B cell (primary cell): ENCODE measurements at regions not wholly inside any gene's neighbourhood (a gene's known extent, or its start where the extent isn't known, plus 50 kb on each side); places are given as distances from the start of the nearest gene placed in this dataset.

Experiments used
- ATAC-seq: fragments of 200-7000 bp; cut with Tn5 transposase; one replicate; pipeline ENCODE4 v1.10.0; 2021; ENCODE audit warnings: low read depth, mild to moderate bottlenecking, moderate number of reproducible peaks, moderate library complexity
- CTCF ChIA-PET: fragments of 350-600 bp; sonication (Branson Sonifier 250); formaldehyde crosslinking; loops from one replicate; lab custom pipeline; 2021; ENCODE audit warnings: antibody characterized with exemption, inconsistent platforms; lab: Charles Lee
- POLR2A ChIA-PET: fragments of 350-600 bp; sonication (Branson Sonifier 250); formaldehyde crosslinking; loops from one replicate; lab custom pipeline; 2021; ENCODE audit warnings: antibody characterized with exemption; lab: Charles Lee
- DNase-seq: peaks from one replicate; pipeline ENCODE4 v3.0.0; 2013
- H2AFZ ChIP-seq: 2 replicates; pipeline ENCODE4 v1.6.1; 2012; ENCODE audit warnings: mild to moderate bottlenecking, low read depth, low read length; ENCODE audit not compliant: insufficient read depth, poor library complexity, severe bottlenecking
- H3K27ac ChIP-seq, 2 donors: 1 replicate in 1 of 2; 2 replicates in 1 of 2; pipeline ENCODE4 v1.5.1; 2012 to 2013; ENCODE audit warnings: low read length in 2 of 2, mild to moderate bottlenecking in 2 of 2, moderate library complexity in 1 of 2
- H3K27me3 ChIP-seq, 4 experiments: fragments of 200-600 bp in 1 of 4; sonication (generic) in 1 of 4; replicated peaks in 1 of 4; 1 replicate in 2 of 4; 2 replicates in 2 of 4; pipeline versions ENCODE4 v1.6.1 to v1.7.0; 2013 to 2016; ENCODE audit warnings: low read length in 3 of 4, mild to moderate bottlenecking in 2 of 4, mixed read lengths in 1 of 4, moderate library complexity in 1 of 4; ENCODE audit not compliant: insufficient read depth in 4 of 4, control insufficient read depth in 3 of 4; ENCODE audit errors: control extremely low read depth in 1 of 4
- H3K36me3 ChIP-seq, 2 experiments: replicated peaks in 1 of 2; 1 replicate in 1 of 2; 2 replicates in 1 of 2; pipeline versions ENCODE4 v1.6.1 to v1.7.1; 2013; ENCODE audit warnings: low read length in 1 of 2; ENCODE audit not compliant: insufficient read depth in 2 of 2, control insufficient read depth in 1 of 2; ENCODE audit errors: control extremely low read depth in 1 of 2, extremely low read depth in 1 of 2
- H3K4me1 ChIP-seq, 2 donors: fragments of 200-600 bp in 1 of 2; sonication (generic) in 1 of 2; 1 replicate in 1 of 2; 2 replicates in 1 of 2; pipeline versions ENCODE4 v1.5.1 to v1.6.1; 2013 to 2017; ENCODE audit warnings: low read length in 2 of 2; ENCODE audit not compliant: control insufficient read depth in 2 of 2, insufficient read depth in 2 of 2
- H3K4me2 ChIP-seq: replicated peaks from 2 replicates; pipeline ENCODE3; 2012; ENCODE audit warnings: mild to moderate bottlenecking, low read depth, low read length; ENCODE audit not compliant: poor library complexity, severe bottlenecking
- H3K4me3 ChIP-seq, 5 experiments: fragments of 200-600 bp in 1 of 5; sonication (generic) in 1 of 5; 1 replicate in 3 of 5; 2 replicates in 2 of 5; pipeline versions ENCODE4 v1.5.1 to v1.7.0; 2011 to 2016; ENCODE audit warnings: low read length in 4 of 5, mild to moderate bottlenecking in 4 of 5, low read depth in 2 of 5, control low read depth in 1 of 5, moderate library complexity in 1 of 5; ENCODE audit not compliant: insufficient read depth in 1 of 5; ENCODE audit errors: control extremely low read depth in 1 of 5, extremely low read depth in 1 of 5
- H3K79me2 ChIP-seq: fragments of 200-600 bp; sonication (generic); one replicate; pipeline ENCODE4 v1.6.0; 2016; ENCODE audit warnings: low read length; ENCODE audit not compliant: control insufficient read depth, insufficient read depth
- H3K9ac ChIP-seq: fragments of 200-600 bp; sonication (generic); 2 replicates; pipeline ENCODE4 v1.6.1; 2017; ENCODE audit warnings: mild to moderate bottlenecking, low read length, moderate library complexity
- H3K9me3 ChIP-seq, 3 donors: one replicate each; pipeline versions ENCODE4 v1.6.1 to v1.7.1; 2013; ENCODE audit warnings: low read length in 2 of 3; ENCODE audit not compliant: control insufficient read depth in 2 of 3, insufficient read depth in 1 of 3; ENCODE audit errors: control extremely low read depth in 1 of 3
- H4K20me1 ChIP-seq: 2 replicates; pipeline ENCODE4 v1.6.0; 2012; ENCODE audit warnings: mild to moderate bottlenecking, low read length; ENCODE audit not compliant: insufficient read depth, control insufficient read depth, poor library complexity, severe bottlenecking
- H3K27ac Mint-ChIP-seq: one replicate; pipeline ENCODE4 v1.8.0; 2021; ENCODE audit warnings: mixed read lengths
- H3K27me3 Mint-ChIP-seq: one replicate; pipeline ENCODE4 v1.8.0; 2021; ENCODE audit warnings: mixed read lengths
- H3K4me1 Mint-ChIP-seq: one replicate; pipeline ENCODE4 v1.8.0; 2021; ENCODE audit warnings: mixed read lengths
- H3K4me3 Mint-ChIP-seq: one replicate; pipeline ENCODE4 v1.8.0; 2021; ENCODE audit warnings: mixed read lengths
- H3K9me3 Mint-ChIP-seq: one replicate; pipeline ENCODE4 v1.8.0; 2022; ENCODE audit warnings: mixed read lengths; ENCODE audit not compliant: insufficient read depth
- CTCF ChIP-seq: fragments of 200-600 bp; IDR thresholded peaks from one replicate; pipeline ENCODE4 v1.8.0; 2022; ENCODE audit warnings: antibody characterized with exemption, mild to moderate bottlenecking
- EZH2 ChIP-seq: IDR thresholded peaks from 2 replicates; pipeline ENCODE4 v1.6.1; 2012; ENCODE audit warnings: borderline replicate concordance, low read depth, mild to moderate bottlenecking, moderate library complexity, low read length; ENCODE audit not compliant: insufficient read depth, poor library complexity, severe bottlenecking
- WGBS: methylation state at CpG from one replicate; pipeline ENCODE4 v1.1.5; 2013; ENCODE audit warnings: missing lambda C conversion rate; ENCODE audit not compliant: insufficient coverage; 5-methylcytosine and 5-hydroxymethylcytosine counted together
- intact Hi-C: fragments of 100-400 bp; cut with micrococcal nuclease; formaldehyde crosslinking; loops from one replicate; pipeline ENCODE4 v1.10.0; 2022

- Mint-ChIP-seq H3K4me3 (no peak overlapping the region), H3K27ac (no peak overlapping the region), H3K9me3 (peaks cover 5% of the 10 kb centered on the region), H3K4me1 (no peaks in the 10 kb centered on the region), H3K27me3 (no peaks in the 10 kb centered on the region)
- no peaks in the 10 kb centered on the region for H3K27me3 ChIP-seq
- intact Hi-C loops = no loop called here
- H3K4me1 ChIP-seq = no peaks in the 10 kb centered on the region
- ChIA-PET POLR2A (no interaction called here), CTCF (no interaction called here)
- no peaks in the 10 kb centered on the region for H4K20me1 ChIP-seq
- H3K9me3 ChIP-seq = peaks cover 0 to 1% (median 0%) of the 10 kb centered on the region in 3 donors
- H3K36me3 ChIP-seq = no peaks in the 10 kb centered on the region
- H3K4me3 ChIP-seq = no peak overlapping the region
- no peak for TF ChIP-seq EZH2
- no peak for TF ChIP-seq CTCF
- DNase-seq = no peak
- WGBS = 100% methylated on average over 3 of the region's 5 CpGs
- no peak overlapping the region for H3K4me2 ChIP-seq
- no peak overlapping the region for H3K9ac ChIP-seq
- no peak for ATAC-seq
- no peak overlapping the region for H2AFZ ChIP-seq
- no peaks in the 10 kb centered on the region for H3K79me2 ChIP-seq
- no peak overlapping the region for H3K27ac ChIP-seq
Measured at GRCh38 chr1:187513190-187513589, 684.4 kb downstream of the PLA2G4A start.

GRCh38 chr1:187514110-187514509, 685.4 kb downstream of the PLA2G4A start:
- H4K20me1 ChIP-seq = no peaks in the 10 kb centered on the region
- POLR2A ChIA-PET = no interaction called here
- no CpG with 5 or more reads among the region's 3 CpGs for WGBS
- DNase-seq = no peak
- no peak overlapping the region for H3K4me3 Mint-ChIP-seq
- intact Hi-C loops = no loop called here
- H3K36me3 ChIP-seq = no peaks in the 10 kb centered on the region
- no peak overlapping the region for H2AFZ ChIP-seq
- no peaks in the 10 kb centered on the region for H3K79me2 ChIP-seq
- no peak for ATAC-seq
- H3K9ac ChIP-seq = no peak overlapping the region
- no peak overlapping the region for H3K4me2 ChIP-seq
- TF ChIP-seq EZH2 = no peak
- TF ChIP-seq CTCF = no peak
- no peaks in the 10 kb centered on the region for H3K4me1 ChIP-seq
- no peaks in the 10 kb centered on the region for H3K27me3 Mint-ChIP-seq
- no peaks in the 10 kb centered on the region for H3K4me1 Mint-ChIP-seq
- no peaks in the 10 kb centered on the region for H3K27me3 ChIP-seq
- H3K4me3 ChIP-seq = no peak overlapping the region
- H3K9me3 Mint-ChIP-seq = peaks cover 5% of the 10 kb centered on the region
- H3K9me3 ChIP-seq = peaks cover 0 to 1% (median 0%) of the 10 kb centered on the region in 3 donors
- no peak overlapping the region for H3K27ac ChIP-seq
- CTCF ChIA-PET = no interaction called here
- no peak overlapping the region for H3K27ac Mint-ChIP-seq
